PFSK-1 (cell line): ENCODE measurements at regions not wholly inside any gene's neighbourhood (a gene's known extent, or its start where the extent isn't known, plus 50 kb on each side); places are given as distances from the start of the nearest gene placed in this dataset.

Source experiments
- FOXP2 ChIP-seq: optimal IDR thresholded peaks from 2 replicates; pipeline ENCODE3; 2011; ENCODE audit warnings: borderline replicate concordance, control low read depth, inconsistent platforms; ENCODE audit not compliant: insufficient read depth; ENCODE audit errors: extremely low read length, extremely low read depth
- POLR2AphosphoS5 ChIP-seq: IDR thresholded peaks from 2 replicates; pipeline ENCODE4 v1.6.1; 2012; ENCODE audit warnings: low read depth, mild to moderate bottlenecking, control low read depth, low read length, moderate library complexity
- SIN3A ChIP-seq: IDR thresholded peaks from 2 replicates; pipeline ENCODE4 v1.6.1; 2012; ENCODE audit warnings: mild to moderate bottlenecking, low read length, moderate library complexity, borderline replicate concordance; ENCODE audit not compliant: insufficient read depth
- TAF1 ChIP-seq: IDR thresholded peaks from 2 replicates; pipeline ENCODE4 v1.6.1; 2012; ENCODE audit warnings: low read length, control low read depth, borderline replicate concordance; ENCODE audit not compliant: insufficient read depth
- TF ChIP-seq, protein P1 (sequence below), 2 experiments: IDR thresholded peaks; 2 replicates each; pipeline versions ENCODE4 v1.6.1 to v1.8.0; 2011 to 2012; ENCODE audit warnings: low read depth in 2 of 2, low read length in 2 of 2, control low read depth in 1 of 2, inconsistent platforms in 1 of 2, mild to moderate bottlenecking in 1 of 2, moderate library complexity in 1 of 2; ENCODE audit not compliant: insufficient read depth in 1 of 2

- no peak for TF ChIP-seq TAF1
- TF ChIP-seq, protein P1, sequence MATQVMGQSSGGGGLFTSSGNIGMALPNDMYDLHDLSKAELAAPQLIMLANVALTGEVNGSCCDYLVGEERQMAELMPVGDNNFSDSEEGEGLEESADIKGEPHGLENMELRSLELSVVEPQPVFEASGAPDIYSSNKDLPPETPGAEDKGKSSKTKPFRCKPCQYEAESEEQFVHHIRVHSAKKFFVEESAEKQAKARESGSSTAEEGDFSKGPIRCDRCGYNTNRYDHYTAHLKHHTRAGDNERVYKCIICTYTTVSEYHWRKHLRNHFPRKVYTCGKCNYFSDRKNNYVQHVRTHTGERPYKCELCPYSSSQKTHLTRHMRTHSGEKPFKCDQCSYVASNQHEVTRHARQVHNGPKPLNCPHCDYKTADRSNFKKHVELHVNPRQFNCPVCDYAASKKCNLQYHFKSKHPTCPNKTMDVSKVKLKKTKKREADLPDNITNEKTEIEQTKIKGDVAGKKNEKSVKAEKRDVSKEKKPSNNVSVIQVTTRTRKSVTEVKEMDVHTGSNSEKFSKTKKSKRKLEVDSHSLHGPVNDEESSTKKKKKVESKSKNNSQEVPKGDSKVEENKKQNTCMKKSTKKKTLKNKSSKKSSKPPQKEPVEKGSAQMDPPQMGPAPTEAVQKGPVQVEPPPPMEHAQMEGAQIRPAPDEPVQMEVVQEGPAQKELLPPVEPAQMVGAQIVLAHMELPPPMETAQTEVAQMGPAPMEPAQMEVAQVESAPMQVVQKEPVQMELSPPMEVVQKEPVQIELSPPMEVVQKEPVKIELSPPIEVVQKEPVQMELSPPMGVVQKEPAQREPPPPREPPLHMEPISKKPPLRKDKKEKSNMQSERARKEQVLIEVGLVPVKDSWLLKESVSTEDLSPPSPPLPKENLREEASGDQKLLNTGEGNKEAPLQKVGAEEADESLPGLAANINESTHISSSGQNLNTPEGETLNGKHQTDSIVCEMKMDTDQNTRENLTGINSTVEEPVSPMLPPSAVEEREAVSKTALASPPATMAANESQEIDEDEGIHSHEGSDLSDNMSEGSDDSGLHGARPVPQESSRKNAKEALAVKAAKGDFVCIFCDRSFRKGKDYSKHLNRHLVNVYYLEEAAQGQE (IDR thresholded peaks at IDR 0.05; ENCODE audit: insufficient read depth in 1 of 2, low read depth in 2 of 2, low read length in 2 of 2): no peak
- TF ChIP-seq FOXP2: no peak
- no peak for TF ChIP-seq SIN3A
- TF ChIP-seq POLR2AphosphoS5: no peak
Observed at GRCh38 chr1:186559601-186560116, 98.7 kb upstream of the PDC start.

DNA sequence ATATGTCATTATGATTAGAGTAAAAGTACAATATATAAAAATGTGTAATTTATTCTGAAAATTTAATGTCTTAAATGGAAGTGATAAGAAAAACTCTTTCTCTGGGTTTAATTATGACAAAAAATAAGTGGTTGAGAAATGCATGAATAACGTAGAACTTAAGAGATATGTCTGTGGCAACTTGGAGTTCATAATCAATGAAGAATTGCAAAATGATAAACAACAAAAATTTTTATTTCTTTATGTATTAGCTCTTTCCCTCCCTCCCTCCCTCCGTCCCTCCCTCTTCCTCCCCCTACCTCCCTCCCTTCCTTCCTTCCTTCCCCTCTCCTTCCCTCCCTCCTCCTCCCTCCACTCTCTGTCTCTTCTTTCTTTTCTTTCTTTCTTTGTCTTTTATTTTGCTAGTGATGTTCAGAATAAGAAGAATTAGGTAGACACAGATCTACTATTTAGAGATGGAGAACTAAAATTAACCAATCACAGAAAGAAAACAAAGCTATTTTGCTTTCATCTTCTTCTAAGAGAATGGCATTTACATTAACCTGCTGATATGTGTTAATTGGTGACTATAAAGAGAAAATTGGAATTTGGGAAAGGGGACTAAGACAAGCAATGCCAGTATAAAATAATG is 96.3 kb upstream of the PDC start:
- TF ChIP-seq, protein P1 (IDR thresholded peaks at IDR 0.05; ENCODE audit: insufficient read depth in 1 of 2, low read depth in 2 of 2, low read length in 2 of 2): no peak

DNA sequence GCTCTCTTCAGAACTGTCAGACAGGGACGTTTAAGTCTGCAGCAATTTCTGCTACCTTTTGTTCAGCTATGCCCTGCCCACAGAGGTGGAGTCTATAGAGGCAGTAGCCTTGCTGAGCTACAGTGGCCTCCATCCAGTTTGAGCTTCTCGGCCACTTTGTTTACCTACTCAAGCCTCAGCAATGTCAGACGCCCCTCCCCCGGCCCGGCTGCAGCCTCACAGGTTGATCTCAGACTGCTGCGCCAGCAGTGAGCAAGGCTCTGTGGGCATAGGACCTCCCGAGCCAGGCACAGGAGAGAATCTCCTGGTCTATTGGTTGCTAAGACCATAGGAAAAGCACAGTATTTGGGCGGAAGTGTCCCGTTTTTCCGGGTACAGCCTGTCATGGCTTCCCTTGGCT is 89.9 kb upstream of the PDC start:
- no peak for TF ChIP-seq SIN3A
- TF ChIP-seq TAF1: no peak
- TF ChIP-seq POLR2AphosphoS5: no peak
- TF ChIP-seq, protein P1 (IDR thresholded peaks at IDR 0.05; ENCODE audit: insufficient read depth in 1 of 2, low read depth in 2 of 2, low read length in 2 of 2): no peak
- no peak for TF ChIP-seq FOXP2

GRCh38 chr1:186541003-186541402 is 80.1 kb upstream of the PDC start:
- TF ChIP-seq TAF1 (no peak), FOXP2 (no peak), SIN3A (no peak), POLR2AphosphoS5 (no peak)
- TF ChIP-seq, protein P1 (IDR thresholded peaks at IDR 0.05; ENCODE audit: insufficient read depth in 1 of 2, low read depth in 2 of 2, low read length in 2 of 2): no peak

- TF ChIP-seq, protein P1 (IDR thresholded peaks at IDR 0.05; ENCODE audit: insufficient read depth in 1 of 2, low read depth in 2 of 2, low read length in 2 of 2): no peak
- TF ChIP-seq POLR2AphosphoS5: no peak
- TF ChIP-seq TAF1: no peak
- TF ChIP-seq SIN3A: no peak
- no peak for TF ChIP-seq FOXP2
Observed at GRCh38 chr1:186540521-186540920, 79.6 kb upstream of the PDC start.
